ENCODE measurements at regions not wholly inside any gene's neighbourhood (a gene's known extent, or its start where the extent isn't known, plus 50 kb on each side); places are given as distances from the start of the nearest gene placed in this dataset.
"Not testable (repeated sequence)": the region's sequence is repeated elsewhere in the genome, so short reads cannot be mapped to it uniquely, and the experiment has no call there.

DNA sequence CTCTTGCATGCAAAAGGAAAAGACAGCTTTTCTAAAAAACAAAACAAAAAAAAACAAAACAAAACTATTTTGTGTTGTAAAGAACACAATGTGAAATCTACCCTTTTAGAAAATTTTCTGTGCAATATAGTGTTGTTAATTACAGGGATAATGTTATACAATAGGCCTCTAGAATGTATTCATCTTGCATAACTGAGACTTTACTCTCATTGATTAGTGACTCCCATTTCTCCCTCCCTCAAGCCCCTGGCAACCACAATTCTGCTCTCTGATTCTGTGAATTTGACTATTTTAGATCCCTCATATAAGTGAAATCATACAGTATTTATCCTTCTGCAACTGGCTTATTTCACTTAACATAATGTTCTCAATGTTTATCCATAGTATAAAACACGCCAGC, 234.1 kb downstream of the TMEM161B start:
- H3K9ac ChIP-seq (ENCODE audit: low read depth, low read length) = no peak overlapping the region
- H3K4me3 ChIP-seq (ENCODE audit: low read length) = no peak overlapping the region
- no peaks in the 10 kb centered on the region for H3K36me3 ChIP-seq (ENCODE audit: insufficient read depth, low read depth, low read length)
- no peaks in the 10 kb centered on the region for H3K27me3 ChIP-seq (ENCODE audit: insufficient read depth, low read length)
- no peak overlapping the region for H3K27ac ChIP-seq (ENCODE audit: low read length)
- no peaks in the 10 kb centered on the region for H3K9me3 ChIP-seq (ENCODE audit: insufficient read depth, low read depth, low read length)
- no peaks in the 10 kb centered on the region; the same call in 1 of the 2 replicates for H3K4me1 ChIP-seq (ENCODE audit: insufficient read depth, low read length)

DNA sequence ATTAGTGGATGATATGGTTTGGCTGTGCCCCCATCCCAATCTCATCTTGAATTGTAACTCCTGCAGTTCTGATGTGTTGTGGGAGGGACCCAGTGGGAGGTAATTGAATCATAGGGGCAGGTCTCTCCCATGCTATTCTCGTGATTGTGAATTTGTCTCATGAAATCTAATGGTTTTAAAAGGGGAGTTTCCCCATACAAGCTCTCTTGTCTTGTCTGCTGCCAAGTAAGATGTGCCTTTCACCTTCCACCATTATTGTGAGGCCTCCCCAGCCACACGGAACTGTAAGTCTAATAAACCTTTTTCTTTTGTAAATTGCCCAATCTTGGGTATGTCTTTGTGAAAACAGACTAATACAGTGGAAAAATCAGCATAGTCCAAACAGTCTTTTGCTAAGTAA, 235.5 kb downstream of the TMEM161B start:
- no peaks in the 10 kb centered on the region; the same call in 1 of the 2 replicates for H3K4me1 ChIP-seq (ENCODE audit: insufficient read depth, low read length)
- no peaks in the 10 kb centered on the region for H3K27me3 ChIP-seq (ENCODE audit: insufficient read depth, low read length)
- H3K9ac ChIP-seq (ENCODE audit: low read depth, low read length) = no peak overlapping the region
- H3K36me3 ChIP-seq (ENCODE audit: insufficient read depth, low read depth, low read length) = no peaks in the 10 kb centered on the region
- no peaks in the 10 kb centered on the region for H3K9me3 ChIP-seq (ENCODE audit: insufficient read depth, low read depth, low read length)
- H3K27ac ChIP-seq (ENCODE audit: low read length) = no peak overlapping the region
- H3K4me3 ChIP-seq (ENCODE audit: low read length) = no peak overlapping the region

DNA sequence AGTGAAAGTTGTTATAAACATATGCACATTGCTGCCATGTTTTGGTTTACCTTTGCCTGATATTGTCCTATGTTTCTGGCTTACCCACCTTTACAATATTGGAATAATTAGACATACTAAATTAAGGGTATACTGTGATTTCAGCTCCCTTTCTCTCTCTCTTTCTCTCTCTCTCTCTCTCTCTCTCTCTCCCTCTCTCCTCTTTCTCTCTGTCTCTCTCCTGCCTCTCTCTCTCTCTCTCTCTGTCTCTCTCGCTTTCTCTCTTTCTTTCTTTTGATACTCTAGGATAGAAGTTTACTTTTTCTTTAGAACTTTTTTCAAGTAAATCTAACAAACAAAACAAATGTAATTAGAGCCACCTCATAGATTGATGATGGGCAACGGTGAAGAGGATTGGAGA, 239.6 kb downstream of the TMEM161B start:
- Histone ChIP-seq H3K27me3 (ENCODE audit: insufficient read depth, low read length) (no peaks in the 10 kb centered on the region), H3K9me3 (ENCODE audit: insufficient read depth, low read depth, low read length) (no peaks in the 10 kb centered on the region), H3K4me1 (ENCODE audit: insufficient read depth, low read length) (no peaks in the 10 kb centered on the region), H3K27ac (ENCODE audit: low read length) (no peak overlapping the region), H3K36me3 (ENCODE audit: insufficient read depth, low read depth, low read length) (no peaks in the 10 kb centered on the region), H3K4me3 (ENCODE audit: low read length) (no peak overlapping the region), H3K9ac (ENCODE audit: low read depth, low read length) (no peak overlapping the region)

- no peak overlapping the region for H3K9ac ChIP-seq (ENCODE audit: low read depth, low read length)
- H3K9me3 ChIP-seq (ENCODE audit: insufficient read depth, low read depth, low read length) = no peaks in the 10 kb centered on the region
- H3K27me3 ChIP-seq (ENCODE audit: insufficient read depth, low read length) = no peaks in the 10 kb centered on the region
- no peaks in the 10 kb centered on the region for H3K4me1 ChIP-seq (ENCODE audit: insufficient read depth, low read length)
- H3K36me3 ChIP-seq (ENCODE audit: insufficient read depth, low read depth, low read length) = no peaks in the 10 kb centered on the region
- H3K4me3 ChIP-seq (ENCODE audit: low read length) = no peak overlapping the region
- H3K27ac ChIP-seq (ENCODE audit: low read length) = no peak overlapping the region
Observed at GRCh38 chr5:88021141-88021540, 247.5 kb downstream of the TMEM161B start.

DNA sequence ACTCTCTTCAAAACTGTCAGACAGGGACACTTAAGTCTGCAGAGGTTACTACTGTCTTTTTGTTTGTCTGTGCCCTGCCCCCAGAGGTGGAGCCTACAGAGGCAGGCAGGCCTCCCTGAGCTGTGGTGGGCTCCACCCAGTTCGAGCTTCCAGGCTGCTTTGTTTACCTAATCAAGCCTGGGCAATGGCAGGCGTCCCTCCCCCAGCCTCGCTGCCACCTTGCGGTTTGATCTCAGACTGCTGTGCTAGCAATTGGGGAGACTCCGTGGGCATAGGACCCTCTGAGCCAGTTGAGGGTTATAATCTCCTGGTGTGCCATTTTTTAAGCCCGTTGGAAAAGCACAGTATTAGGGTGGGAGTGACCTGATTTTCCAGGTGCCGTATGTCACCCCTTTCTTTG, 253.7 kb downstream of the TMEM161B start:
- not testable (repeated sequence) for H3K9ac ChIP-seq (ENCODE audit: low read depth, low read length); H3K9me3 ChIP-seq (ENCODE audit: insufficient read depth, low read depth, low read length); H3K27me3 ChIP-seq (ENCODE audit: insufficient read depth, low read length); H3K36me3 ChIP-seq (ENCODE audit: insufficient read depth, low read depth, low read length); H3K4me1 ChIP-seq (ENCODE audit: insufficient read depth, low read length); H3K4me3 ChIP-seq (ENCODE audit: low read length); H3K27ac ChIP-seq (ENCODE audit: low read length)

- Histone ChIP-seq H3K4me1 (ENCODE audit: insufficient read depth, low read length) (no peaks in the 10 kb centered on the region), H3K27me3 (ENCODE audit: insufficient read depth, low read length) (no peaks in the 10 kb centered on the region), H3K9ac (ENCODE audit: low read depth, low read length) (no peak overlapping the region), H3K36me3 (ENCODE audit: insufficient read depth, low read depth, low read length) (no peaks in the 10 kb centered on the region), H3K4me3 (ENCODE audit: low read length) (no peak overlapping the region), H3K9me3 (ENCODE audit: insufficient read depth, low read depth, low read length) (no peaks in the 10 kb centered on the region), H3K27ac (ENCODE audit: low read length) (no peak overlapping the region)
Observed at GRCh38 chr5:88000877-88001276, 267.8 kb downstream of the TMEM161B start.

DNA sequence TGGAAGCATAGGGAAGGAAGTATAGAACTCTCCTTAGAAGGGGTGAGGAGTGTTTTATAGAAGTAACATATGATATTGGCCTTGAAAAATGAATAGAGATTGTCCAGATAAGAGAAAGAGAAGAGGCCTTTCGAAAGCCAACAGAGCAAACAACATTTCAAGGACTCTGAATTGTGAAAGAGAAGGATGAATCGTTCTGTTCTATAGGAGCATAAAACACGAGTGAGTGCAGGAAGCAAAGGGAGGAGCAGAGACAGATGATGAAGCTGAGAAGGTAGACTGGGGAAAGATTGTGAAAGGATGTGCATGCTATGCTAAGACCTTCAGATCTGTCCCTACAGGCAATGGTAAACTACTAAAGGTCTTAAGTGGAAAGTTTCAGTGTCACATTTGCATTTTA, 271.0 kb downstream of the TMEM161B start:
- H3K27ac ChIP-seq (ENCODE audit: low read length) = no peak overlapping the region
- no peaks in the 10 kb centered on the region for H3K27me3 ChIP-seq (ENCODE audit: insufficient read depth, low read length)
- H3K4me1 ChIP-seq (ENCODE audit: insufficient read depth, low read length) = no peaks in the 10 kb centered on the region
- H3K36me3 ChIP-seq (ENCODE audit: insufficient read depth, low read depth, low read length) = no peaks in the 10 kb centered on the region
- no peak overlapping the region for H3K9ac ChIP-seq (ENCODE audit: low read depth, low read length)
- no peaks in the 10 kb centered on the region for H3K9me3 ChIP-seq (ENCODE audit: insufficient read depth, low read depth, low read length)
- no peak overlapping the region for H3K4me3 ChIP-seq (ENCODE audit: low read length)

DNA sequence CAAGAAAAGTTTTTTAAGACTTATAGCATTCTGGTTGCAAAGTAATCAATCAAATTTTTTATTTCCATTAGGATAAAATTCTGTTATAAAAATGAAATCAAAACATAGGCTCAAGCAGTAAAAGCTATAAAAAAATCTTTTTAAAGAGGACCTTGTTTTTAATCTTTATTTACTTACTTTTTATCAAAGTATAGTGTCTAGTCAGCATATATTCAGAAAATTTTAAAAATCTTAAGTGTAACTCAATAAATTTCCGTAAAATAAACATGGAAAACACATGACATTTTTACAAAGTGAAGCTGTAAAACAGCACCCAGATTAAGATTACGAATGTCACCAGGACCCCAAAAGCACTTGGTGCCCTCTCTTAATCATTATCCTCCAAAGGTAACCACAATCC, 302.4 kb downstream of the TMEM161B start:
- H3K27me3 ChIP-seq (ENCODE audit: insufficient read depth, low read length) = no peaks in the 10 kb centered on the region
- no peak overlapping the region for H3K4me3 ChIP-seq (ENCODE audit: low read length)
- no peaks in the 10 kb centered on the region for H3K36me3 ChIP-seq (ENCODE audit: insufficient read depth, low read depth, low read length)
- H3K9me3 ChIP-seq (ENCODE audit: insufficient read depth, low read depth, low read length) = no peaks in the 10 kb centered on the region
- H3K9ac ChIP-seq (ENCODE audit: low read depth, low read length) = no peak overlapping the region
- H3K4me1 ChIP-seq (ENCODE audit: insufficient read depth, low read length) = no peaks in the 10 kb centered on the region
- no peak overlapping the region for H3K27ac ChIP-seq (ENCODE audit: low read length)

DNA sequence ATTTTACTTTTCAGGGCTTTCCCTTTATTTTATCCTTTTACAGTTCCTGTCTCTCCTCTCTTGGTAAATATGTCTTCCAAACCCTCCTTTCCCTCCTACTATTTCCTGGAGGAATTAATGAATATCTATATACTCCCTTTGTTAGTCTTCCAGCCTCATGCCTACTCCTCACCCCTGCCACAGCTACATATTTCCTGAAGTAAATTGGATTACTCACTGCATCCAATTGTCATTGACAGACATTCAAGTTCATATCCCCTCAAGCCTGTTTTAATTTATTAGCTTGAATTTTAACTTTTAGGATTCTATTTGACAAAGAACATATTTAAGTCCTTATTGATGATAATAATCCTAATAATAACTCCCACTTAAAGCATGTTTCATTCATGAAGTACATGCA, 314.5 kb downstream of the TMEM161B start:
- peaks cover 26% of the 10 kb centered on the region for H3K4me1 ChIP-seq (ENCODE audit: insufficient read depth, low read length)
- no peak overlapping the region for H3K9ac ChIP-seq (ENCODE audit: low read depth, low read length)
- no peak overlapping the region for H3K27ac ChIP-seq (ENCODE audit: low read length)
- no peak overlapping the region for H3K4me3 ChIP-seq (ENCODE audit: low read length)
- no peaks in the 10 kb centered on the region for H3K9me3 ChIP-seq (ENCODE audit: insufficient read depth, low read depth, low read length)
- H3K27me3 ChIP-seq (ENCODE audit: insufficient read depth, low read length) = no peaks in the 10 kb centered on the region
- H3K36me3 ChIP-seq (ENCODE audit: insufficient read depth, low read depth, low read length) = no peaks in the 10 kb centered on the region

- Histone ChIP-seq H3K9me3 (ENCODE audit: insufficient read depth, low read depth, low read length) (no peaks in the 10 kb centered on the region), H3K4me3 (ENCODE audit: low read length) (no peak overlapping the region), H3K36me3 (ENCODE audit: insufficient read depth, low read depth, low read length) (no peaks in the 10 kb centered on the region), H3K27ac (ENCODE audit: low read length) (no peak overlapping the region), H3K27me3 (ENCODE audit: insufficient read depth, low read length) (no peaks in the 10 kb centered on the region), H3K9ac (ENCODE audit: low read depth, low read length) (no peak overlapping the region), H3K4me1 (ENCODE audit: insufficient read depth, low read length) (peaks cover 26% of the 10 kb centered on the region)
Observed at GRCh38 chr5:87951661-87952060, 317.0 kb downstream of the TMEM161B start.

- Histone ChIP-seq H3K9ac (ENCODE audit: low read depth, low read length) (no peak overlapping the region), H3K36me3 (ENCODE audit: insufficient read depth, low read depth, low read length) (no peaks in the 10 kb centered on the region), H3K27ac (ENCODE audit: low read length) (no peak overlapping the region), H3K4me3 (ENCODE audit: low read length) (no peak overlapping the region), H3K27me3 (ENCODE audit: insufficient read depth, low read length) (no peaks in the 10 kb centered on the region), H3K4me1 (ENCODE audit: insufficient read depth, low read length) (peaks cover 30% of the 10 kb centered on the region), H3K9me3 (ENCODE audit: insufficient read depth, low read depth, low read length) (no peaks in the 10 kb centered on the region)
Observed at GRCh38 chr5:87949676-87950631, 318.7 kb downstream of the TMEM161B start.

DNA sequence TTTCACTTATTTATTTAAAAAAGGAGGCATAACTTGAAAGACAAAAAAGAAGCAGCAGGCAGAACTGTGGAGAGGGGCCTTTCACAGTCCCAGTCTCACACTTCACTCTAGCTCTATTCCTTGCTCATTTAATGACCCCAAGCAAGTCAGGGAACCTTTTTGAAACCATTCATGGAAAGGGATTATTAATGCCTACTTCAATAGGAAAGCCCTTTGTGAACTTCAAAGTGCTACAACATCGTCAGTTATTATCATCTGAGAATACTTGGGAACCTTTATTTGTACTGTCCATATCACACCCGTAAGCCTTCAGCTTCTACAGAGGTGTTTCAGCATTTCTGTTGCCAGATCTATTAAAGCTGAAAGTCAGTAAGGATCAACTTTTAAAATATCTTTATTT, 320.2 kb downstream of the TMEM161B start:
- Histone ChIP-seq H3K9ac (ENCODE audit: low read depth, low read length) (no peak overlapping the region), H3K27me3 (ENCODE audit: insufficient read depth, low read length) (no peaks in the 10 kb centered on the region), H3K36me3 (ENCODE audit: insufficient read depth, low read depth, low read length) (no peaks in the 10 kb centered on the region), H3K27ac (ENCODE audit: low read length) (no peak overlapping the region), H3K4me3 (ENCODE audit: low read length) (no peak overlapping the region), H3K4me1 (ENCODE audit: insufficient read depth, low read length) (peaks cover 33% of the 10 kb centered on the region), H3K9me3 (ENCODE audit: insufficient read depth, low read depth, low read length) (no peaks in the 10 kb centered on the region)

All from iPS-20b (cell line).